GM19455 (cell line): ENCODE measurements at regions not wholly inside any gene's neighbourhood (a gene's known extent, or its start where the extent isn't known, plus 50 kb on each side); places are given as distances from the start of the nearest gene placed in this dataset.

Experiments used
- ATAC-seq: cut with Tn5 transposase; IDR thresholded peaks from one replicate; pipeline ENCODE4 v1.9.1; 2021; ENCODE audit not compliant: unreplicated experiment

GRCh38 chr14:21723431-21724045 is 49.9 kb upstream of the OR4E1 start:
- no peak for ATAC-seq
